Coronary artery (tissue), 2 donors: ENCODE measurements at regions not wholly inside any gene's neighbourhood (a gene's known extent, or its start where the extent isn't known, plus 50 kb on each side); places are given as distances from the start of the nearest gene placed in this dataset.

Experiments
- DNase-seq: peaks from one replicate; pipeline ENCODE4 v3.0.0-alpha.2; 2017; ENCODE audit warnings: low spot score
- H3K27ac ChIP-seq, 2 donors: fragments of 200-600 bp; sonication (generic); one replicate each; pipeline ENCODE4 v1.5.1; 2016 to 2019
- H3K4me3 ChIP-seq: fragments of 200-600 bp; sonication (generic); 2 replicates; pipeline ENCODE4 v1.5.1; 2016; ENCODE audit warnings: mild to moderate bottlenecking, moderate library complexity
- CTCF ChIP-seq: fragments of 200-600 bp; sonication (generic); IDR thresholded peaks from one replicate; pipeline ENCODE4 v1.5.1; 2019; ENCODE audit warnings: antibody characterized with exemption

GRCh38 chr16:49057391-49057790 lies 224.2 kb downstream of the CBLN1 start:
- Histone ChIP-seq H3K4me3 (no peak overlapping the region), H3K27ac (no peak overlapping the region)
- TF ChIP-seq CTCF, result no peak
- no peak for DNase-seq

GRCh38 chr16:49056546-49056945 lies 225.1 kb downstream of the CBLN1 start:
- H3K4me3 ChIP-seq, result no peak overlapping the region
- H3K27ac ChIP-seq, result no peak overlapping the region
- DNase-seq, result no peak
- TF ChIP-seq CTCF, result no peak

- Histone ChIP-seq H3K27ac (no peak overlapping the region), H3K4me3 (no peak overlapping the region)
- DNase-seq, result no peak
- no peak for TF ChIP-seq CTCF
Observed at GRCh38 chr16:49055824-49056545, 225.7 kb downstream of the CBLN1 start.

GRCh38 chr16:49055291-49055690 lies 226.3 kb downstream of the CBLN1 start:
- TF ChIP-seq CTCF, result no peak
- Histone ChIP-seq H3K4me3 (no peak overlapping the region), H3K27ac (no peak overlapping the region)
- DNase-seq, result no peak

GRCh38 chr16:49054606-49055005 lies 227.0 kb downstream of the CBLN1 start:
- no peak overlapping the region for H3K27ac ChIP-seq
- H3K4me3 ChIP-seq, result no peak overlapping the region
- no peak for TF ChIP-seq CTCF
- DNase-seq, result no peak

- no peak for TF ChIP-seq CTCF
- DNase-seq, result no peak
- H3K4me3 ChIP-seq, result no peak overlapping the region
- no peak overlapping the region for H3K27ac ChIP-seq
Observed at GRCh38 chr16:49052846-49053245, 228.8 kb downstream of the CBLN1 start.

GRCh38 chr16:49051576-49051975 lies 230.1 kb downstream of the CBLN1 start:
- no peak for TF ChIP-seq CTCF
- DNase-seq, result no peak
- H3K4me3 ChIP-seq, result no peak overlapping the region
- H3K27ac ChIP-seq, result no peak overlapping the region
